B cell (primary cell): ENCODE measurements at regions not wholly inside any gene's neighbourhood (a gene's known extent, or its start where the extent isn't known, plus 50 kb on each side); places are given as distances from the start of the nearest gene placed in this dataset.

Experiments
- CTCF ChIP-seq: fragments of 200-600 bp; IDR thresholded peaks from one replicate; pipeline ENCODE4 v1.8.0; 2022; ENCODE audit warnings: antibody characterized with exemption, mild to moderate bottlenecking
- EZH2 ChIP-seq: IDR thresholded peaks from 2 replicates; pipeline ENCODE4 v1.6.1; 2012; ENCODE audit warnings: borderline replicate concordance, low read depth, mild to moderate bottlenecking, moderate library complexity, low read length; ENCODE audit not compliant: insufficient read depth, poor library complexity, severe bottlenecking

- TF ChIP-seq CTCF: no peak
- no peak for TF ChIP-seq EZH2
Measured at GRCh38 chr6:133809406-133809805, 79.5 kb upstream of the TCF21 start.
